ENCODE measurements at regions not wholly inside any gene's neighbourhood (a gene's known extent, or its start where the extent isn't known, plus 50 kb on each side); places are given as distances from the start of the nearest gene placed in this dataset.

DNA sequence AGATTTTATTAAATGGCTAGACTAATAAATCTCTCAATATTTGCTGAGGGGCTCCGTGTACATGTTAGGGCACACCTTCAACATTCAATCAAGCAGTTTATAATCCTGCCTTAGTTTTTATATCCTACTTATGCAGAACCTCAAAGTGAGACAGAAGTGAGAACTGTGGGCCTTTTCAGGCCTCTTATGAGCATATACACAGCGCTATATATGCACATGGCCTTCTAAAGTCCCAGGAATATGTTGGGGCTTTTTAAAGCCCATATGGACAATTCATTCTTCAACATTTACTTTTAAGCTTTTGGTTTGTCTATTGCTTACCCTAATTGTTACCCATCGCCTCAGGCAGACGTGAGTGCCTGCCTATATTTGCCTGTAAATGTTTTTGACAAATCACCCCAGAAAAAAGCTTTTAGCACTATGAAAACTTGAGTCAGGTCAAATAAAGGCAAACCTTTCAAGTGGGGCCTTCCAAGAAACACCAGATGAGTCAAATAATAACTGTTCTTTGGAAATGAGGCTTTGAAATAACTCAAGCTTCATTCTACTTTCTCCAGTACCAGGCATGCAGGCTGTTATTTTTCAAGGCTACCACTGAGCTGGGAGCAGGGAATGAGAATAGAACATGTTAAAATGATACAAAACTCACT, 58.2 kb downstream of the ESM1 start:
- POLR2A ChIA-PET (ENCODE audit: unreplicated experiment), result no interaction called here
- no TSS peak for BruUV-seq (replicated peaks)

DNA sequence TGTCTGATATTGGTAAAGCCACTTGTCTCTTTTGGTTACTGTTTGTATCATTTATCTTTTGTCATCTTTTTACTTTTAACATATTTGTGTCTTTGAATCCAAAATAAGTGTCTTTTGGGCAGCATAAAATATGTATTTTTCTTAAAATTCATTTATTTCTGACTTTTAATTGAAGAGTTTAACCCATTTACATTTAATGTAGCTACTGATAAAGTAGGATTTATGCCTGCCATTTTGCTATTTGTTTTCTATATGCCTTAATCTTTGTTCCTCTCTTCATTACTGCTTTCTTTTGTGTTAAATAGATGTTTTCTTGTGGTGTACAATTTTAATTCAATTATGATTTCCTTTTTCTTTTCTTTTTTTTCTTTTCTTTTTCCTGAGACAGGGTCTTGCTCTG, 60.9 kb downstream of the ESM1 start:
- peaks cover 20% of the 10 kb centered on the region for H3K27me3 ChIP-seq (ENCODE audit: insufficient read depth, low read depth)
- intact Hi-C loops (cut with micrococcal nuclease; ENCODE audit: unreplicated experiment), result no loop called here
- no peaks in the 10 kb centered on the region for H3K79me2 ChIP-seq (ENCODE audit: low read depth)
- DNase-seq, result no peak
- H3K4me3 ChIP-seq, result no peak overlapping the region
- no peaks in the 10 kb centered on the region; the same call in 1 of the 2 replicates for H3K9me2 ChIP-seq (ENCODE audit: insufficient read depth)
- H2AFZ ChIP-seq, result no peak overlapping the region
- no peaks in the 10 kb centered on the region for H4K20me1 ChIP-seq (ENCODE audit: insufficient read depth)
- no peak overlapping the region for H3K27ac ChIP-seq
- H3K36me3 ChIP-seq (ENCODE audit: low read depth), result no peaks in the 10 kb centered on the region
- H3K9me3 ChIP-seq (ENCODE audit: insufficient read depth, low read depth), result no peaks in the 10 kb centered on the region
- ChIA-PET CTCF (no interaction called here), POLR2A (ENCODE audit: unreplicated experiment) (no interaction called here)
- TF ChIP-seq, protein P1, sequence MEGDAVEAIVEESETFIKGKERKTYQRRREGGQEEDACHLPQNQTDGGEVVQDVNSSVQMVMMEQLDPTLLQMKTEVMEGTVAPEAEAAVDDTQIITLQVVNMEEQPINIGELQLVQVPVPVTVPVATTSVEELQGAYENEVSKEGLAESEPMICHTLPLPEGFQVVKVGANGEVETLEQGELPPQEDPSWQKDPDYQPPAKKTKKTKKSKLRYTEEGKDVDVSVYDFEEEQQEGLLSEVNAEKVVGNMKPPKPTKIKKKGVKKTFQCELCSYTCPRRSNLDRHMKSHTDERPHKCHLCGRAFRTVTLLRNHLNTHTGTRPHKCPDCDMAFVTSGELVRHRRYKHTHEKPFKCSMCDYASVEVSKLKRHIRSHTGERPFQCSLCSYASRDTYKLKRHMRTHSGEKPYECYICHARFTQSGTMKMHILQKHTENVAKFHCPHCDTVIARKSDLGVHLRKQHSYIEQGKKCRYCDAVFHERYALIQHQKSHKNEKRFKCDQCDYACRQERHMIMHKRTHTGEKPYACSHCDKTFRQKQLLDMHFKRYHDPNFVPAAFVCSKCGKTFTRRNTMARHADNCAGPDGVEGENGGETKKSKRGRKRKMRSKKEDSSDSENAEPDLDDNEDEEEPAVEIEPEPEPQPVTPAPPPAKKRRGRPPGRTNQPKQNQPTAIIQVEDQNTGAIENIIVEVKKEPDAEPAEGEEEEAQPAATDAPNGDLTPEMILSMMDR (conservative IDR thresholded peaks at IDR 0.05), result no peak
- no peak for TF ChIP-seq EZH2 (IDR thresholded peaks at IDR 0.05; ENCODE audit: low read depth)
- H3F3A ChIP-seq (ENCODE audit: insufficient read depth, low read depth), result no peaks in the 10 kb centered on the region
- H3K4me2 ChIP-seq, result no peak overlapping the region
- H3K4me1 ChIP-seq (replicated peaks; ENCODE audit: insufficient read depth), result no peaks in the 10 kb centered on the region
- no TSS peak for BruUV-seq (replicated peaks)

More for the DNA sequence above, 58.2 kb downstream of the ESM1 start:
- no peaks in the 10 kb centered on the region for H3K36me3 ChIP-seq (ENCODE audit: low read depth)
- H3K9me2 ChIP-seq (ENCODE audit: insufficient read depth), result no peaks in the 10 kb centered on the region; the same call in 1 of the 2 replicates
- no peak for DNase-seq
- no peaks in the 10 kb centered on the region for H3K9me3 ChIP-seq (ENCODE audit: insufficient read depth, low read depth)
- no peaks in the 10 kb centered on the region for H4K20me1 ChIP-seq (ENCODE audit: insufficient read depth)
- H3F3A ChIP-seq (ENCODE audit: insufficient read depth, low read depth), result no peaks in the 10 kb centered on the region
- H3K27me3 ChIP-seq (ENCODE audit: insufficient read depth, low read depth), result peaks cover 26% of the 10 kb centered on the region
- no peak for TF ChIP-seq EZH2 (IDR thresholded peaks at IDR 0.05; ENCODE audit: low read depth)
- TF ChIP-seq, protein P1 (conservative IDR thresholded peaks at IDR 0.05), result no peak
- CTCF ChIA-PET, result no interaction called here
- intact Hi-C loops (cut with micrococcal nuclease; ENCODE audit: unreplicated experiment), result no loop called here
- no peak overlapping the region for H3K27ac ChIP-seq
- no peak overlapping the region for H2AFZ ChIP-seq
- no peak overlapping the region for H3K4me3 ChIP-seq
- no peak overlapping the region for H3K4me2 ChIP-seq
- no peaks in the 10 kb centered on the region for H3K79me2 ChIP-seq (ENCODE audit: low read depth)
- no peaks in the 10 kb centered on the region for H3K4me1 ChIP-seq (replicated peaks; ENCODE audit: insufficient read depth)

DNA sequence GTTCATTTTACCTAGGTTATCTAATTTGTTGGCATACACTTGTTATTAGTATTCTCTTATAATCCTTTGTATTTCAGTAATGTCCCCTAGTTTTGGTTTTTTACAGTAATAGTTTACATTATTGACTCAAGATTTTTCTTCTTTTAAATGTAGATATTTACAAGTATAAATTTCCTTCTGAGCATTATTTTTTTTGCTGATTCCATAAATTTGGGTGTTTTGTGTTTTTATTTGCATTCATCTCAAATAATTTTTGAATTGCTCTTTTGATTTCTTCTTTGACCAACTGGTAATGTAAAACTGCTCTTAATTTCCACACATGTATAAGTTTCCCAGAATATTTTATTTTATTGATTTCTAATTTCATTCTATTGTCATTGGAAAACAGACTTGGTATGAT, 68.1 kb downstream of the ESM1 start:
- no peaks in the 10 kb centered on the region for H3K9me2 ChIP-seq (ENCODE audit: insufficient read depth)
- H3K27me3 ChIP-seq (ENCODE audit: insufficient read depth, low read depth), result peaks cover 20% of the 10 kb centered on the region
- H3K27ac ChIP-seq, result no peak overlapping the region
- DNase-seq, result no peak
- H3F3A ChIP-seq (ENCODE audit: insufficient read depth, low read depth), result no peaks in the 10 kb centered on the region
- no peak for TF ChIP-seq EZH2 (IDR thresholded peaks at IDR 0.05; ENCODE audit: low read depth)
- TF ChIP-seq, protein P1 (conservative IDR thresholded peaks at IDR 0.05), result no peak
- no peak overlapping the region for H2AFZ ChIP-seq
- H3K9me3 ChIP-seq (ENCODE audit: insufficient read depth, low read depth), result no peaks in the 10 kb centered on the region
- intact Hi-C loops (cut with micrococcal nuclease; ENCODE audit: unreplicated experiment), result no loop called here
- no peaks in the 10 kb centered on the region for H3K36me3 ChIP-seq (ENCODE audit: low read depth)
- no peaks in the 10 kb centered on the region for H4K20me1 ChIP-seq (ENCODE audit: insufficient read depth)
- H3K4me1 ChIP-seq (replicated peaks; ENCODE audit: insufficient read depth), result no peaks in the 10 kb centered on the region
- ChIA-PET POLR2A (ENCODE audit: unreplicated experiment) (no interaction called here), CTCF (no interaction called here)
- no peak overlapping the region for H3K4me2 ChIP-seq
- H3K4me3 ChIP-seq, result no peak overlapping the region
- no peaks in the 10 kb centered on the region for H3K79me2 ChIP-seq (ENCODE audit: low read depth)
- no TSS peak for BruUV-seq (replicated peaks)

Measured in PC-9 (cell line).